DMS 273 (cell line): ENCODE measurements at regions not wholly inside any gene's neighbourhood (a gene's known extent, or its start where the extent isn't known, plus 50 kb on each side); places are given as distances from the start of the nearest gene placed in this dataset.

Experiments used
- DNase-seq: peaks from one replicate; lab custom pipeline; 2025; ENCODE audit not compliant: unreplicated experiment; lab: John Stamatoyannopoulos, UW

- peak; percentile 32 for DNase-seq
Observed at GRCh38 chr12:30874455-30875321, 51.9 kb upstream of the TSPAN11 start.

- DNase-seq = no peak
Observed at GRCh38 chr12:30870491-30871265, 55.9 kb upstream of the TSPAN11 start.

- no peak for DNase-seq
Observed at GRCh38 chr12:30867415-30867814, 59.1 kb upstream of the TSPAN11 start.

- DNase-seq = no peak
Observed at GRCh38 chr12:30866256-30866655, 60.3 kb upstream of the TSPAN11 start.

GRCh38 chr12:30863839-30864238, 62.7 kb upstream of the TSPAN11 start:
- DNase-seq = no peak

- peak; percentile 35 for DNase-seq
Observed at GRCh38 chr12:30862486-30862885, 64.1 kb upstream of the TSPAN11 start.

GRCh38 chr12:30859226-30859625, 67.3 kb upstream of the TSPAN11 start:
- DNase-seq = no peak

GRCh38 chr12:30858471-30858870, 68.1 kb upstream of the TSPAN11 start:
- DNase-seq = no peak

GRCh38 chr12:30853561-30854133, 72.9 kb upstream of the TSPAN11 start:
- no peak for DNase-seq

GRCh38 chr12:30850684-30851083, 75.9 kb upstream of the TSPAN11 start:
- no peak for DNase-seq

GRCh38 chr12:30847259-30847658, 79.3 kb upstream of the TSPAN11 start:
- DNase-seq = peak; percentile 81

GRCh38 chr12:30846776-30847175, 79.8 kb upstream of the TSPAN11 start:
- DNase-seq = no peak

- no peak for DNase-seq
Observed at GRCh38 chr12:30845676-30846075, 80.9 kb upstream of the TSPAN11 start.

- DNase-seq = no peak
Observed at GRCh38 chr12:30843211-30843610, 83.3 kb upstream of the TSPAN11 start.

- DNase-seq = peak; percentile 5
Observed at GRCh38 chr12:30840715-30841114, 85.8 kb upstream of the TSPAN11 start.

- DNase-seq = peak; percentile 2
Observed at GRCh38 chr12:30839643-30840220, 85.0 kb upstream of the CAPRIN2 start.

- no peak for DNase-seq
Observed at GRCh38 chr12:30837595-30837994, 82.8 kb upstream of the CAPRIN2 start.

- no peak for DNase-seq
Observed at GRCh38 chr12:30836656-30837445, 82.1 kb upstream of the CAPRIN2 start.

GRCh38 chr12:30835216-30835615, 80.5 kb upstream of the CAPRIN2 start:
- DNase-seq = no peak

GRCh38 chr12:30830751-30831150, 76.0 kb upstream of the CAPRIN2 start:
- DNase-seq = no peak

- DNase-seq = no peak
Observed at GRCh38 chr12:30829876-30830275, 75.1 kb upstream of the CAPRIN2 start.
